Epithelial cell of esophagus (primary cell): ENCODE measurements at regions not wholly inside any gene's neighbourhood (a gene's known extent, or its start where the extent isn't known, plus 50 kb on each side); places are given as distances from the start of the nearest gene placed in this dataset.
A peak's percentile ranks its signal among the peaks of the same experiment; 100 is the strongest.
"Not testable (repeated sequence)": the region's sequence is repeated elsewhere in the genome, so short reads cannot be mapped to it uniquely, and the experiment has no call there.

ENCODE experiments used
- DNase-seq: peaks from one replicate; pipeline ENCODE4 v3.0.0; 2010; ENCODE audit warnings: low read depth
- H3K4me3 ChIP-seq: 2 replicates; pipeline ENCODE4 v1.5.1; 2011; ENCODE audit warnings: mild to moderate bottlenecking, low read length, control low read depth
- CTCF ChIP-seq: IDR thresholded peaks from 2 replicates; pipeline ENCODE4 v1.5.1; 2011; ENCODE audit warnings: low read depth, mild to moderate bottlenecking, low read length, control low read depth, inconsistent platforms; ENCODE audit not compliant: insufficient read depth; ENCODE audit errors: missing control alignments

GRCh38 chr5:104325356-104325755 lies 762.8 kb upstream of the NUDT12 start:
- no peak for TF ChIP-seq CTCF
- H3K4me3 ChIP-seq, result no peak overlapping the region
- DNase-seq, result no peak

GRCh38 chr5:104316676-104317075 lies 754.1 kb upstream of the NUDT12 start:
- not testable (repeated sequence) for H3K4me3 ChIP-seq
- DNase-seq, result peak; percentile 74

GRCh38 chr5:104312481-104312880 lies 749.9 kb upstream of the NUDT12 start:
- no peak for DNase-seq
- no peak for TF ChIP-seq CTCF

GRCh38 chr5:104305602-104306001 lies 743.0 kb upstream of the NUDT12 start:
- H3K4me3 ChIP-seq, result no peak overlapping the region
- DNase-seq, result no peak
- TF ChIP-seq CTCF, result no peak

More at GRCh38 chr5:104312481-104312880, 749.9 kb upstream of the NUDT12 start:
- no peak overlapping the region for H3K4me3 ChIP-seq

GRCh38 chr5:104299998-104300706 lies 737.6 kb upstream of the NUDT12 start:
- TF ChIP-seq CTCF, result no peak
- no peak overlapping the region for H3K4me3 ChIP-seq
- DNase-seq, result no peak

- TF ChIP-seq CTCF, result no peak
- no peak for DNase-seq
- H3K4me3 ChIP-seq, result no peak overlapping the region
These were observed 735.9 kb upstream of the NUDT12 start for GRCh38 chr5:104298518-104298917.

- H3K4me3 ChIP-seq, result no peak overlapping the region
- DNase-seq, result peak; percentile 1
- no peak for TF ChIP-seq CTCF
These were observed 734.5 kb upstream of the NUDT12 start for GRCh38 chr5:104297076-104297475.
